Ovary (tissue), 7 donors: ENCODE measurements at regions not wholly inside any gene's neighbourhood (a gene's known extent, or its start where the extent isn't known, plus 50 kb on each side); places are given as distances from the start of the nearest gene placed in this dataset.

Source experiments
- DNase-seq, 5 donors: peaks; one replicate each; pipeline ENCODE4 v3.0.0-alpha.2; 2019 to 2020
- H3K27ac ChIP-seq, 2 donors: fragments of 200-600 bp; one replicate each; pipeline versions ENCODE4 v1.5.1 to v1.8.0; 2019 to 2022
- H3K27me3 ChIP-seq: fragments of 200-600 bp; one replicate; pipeline ENCODE4 v1.8.0; 2022
- H3K36me3 ChIP-seq: fragments of 200-600 bp; sonication (generic); one replicate; pipeline ENCODE4 v1.5.1; 2019
- H3K4me1 ChIP-seq: one replicate; pipeline ENCODE4 v1.8.1; 2013; ENCODE audit warnings: mild to moderate bottlenecking, moderate library complexity; ENCODE audit not compliant: insufficient read depth
- H3K4me3 ChIP-seq: fragments of 200-600 bp; sonication (generic); one replicate; pipeline ENCODE4 v1.5.1; 2017
- H3K9me3 ChIP-seq, 2 donors: fragments of 200-600 bp in 1 of 2; sonication (generic) in 1 of 2; one replicate each; pipeline versions ENCODE4 v1.5.1 to v1.8.1; 2013 to 2019; ENCODE audit warnings: mild to moderate bottlenecking in 1 of 2, moderate library complexity in 1 of 2
- EP300 ChIP-seq: sonication (generic); formaldehyde crosslinking; IDR thresholded peaks from one replicate; pipeline ENCODE4 v1.6.1; 2017; ENCODE audit warnings: antibody characterized with exemption
- POLR2A ChIP-seq: fragments of 450-650 bp; IDR thresholded peaks from one replicate; pipeline ENCODE4 v1.6.1; 2017; ENCODE audit warnings: antibody characterized with exemption, mild to moderate bottlenecking, moderate library complexity
- WGBS, 3 donors: extraction: QIAGEN DNeasy Blood & Tissue Kit in 1 of 3; methylation state at CpG; one replicate each; pipeline versions ENCODE4 v1.1.5 to v1.1.7; 2013 to 2017; 5-methylcytosine and 5-hydroxymethylcytosine counted together
- intact Hi-C, 4 donors: fragments of 100-400 bp; cut with DNase I; formaldehyde crosslinking; loops; one replicate each; pipeline versions ENCODE4 v1.11.0 to v1.15.1; 2022 to 2023
- TF ChIP-seq, protein P1 (sequence below), 3 donors: fragments of 450-650 bp in 2 of 3; fragments of 200-600 bp in 1 of 3; IDR thresholded peaks; one replicate each; pipeline versions ENCODE4 v1.5.1 to v1.8.0; 2016 to 2022; ENCODE audit warnings: antibody characterized with exemption in 3 of 3, mild to moderate bottlenecking in 1 of 3
- donor health status: DM: no; HTN: no; CAD: no; lungs with moderate emphysema.
- donor health status: DM: no; HTN: no; CAD: no.
- donor health status: Bipolar disorder and iron deficiency.
- donor health status: DM: no; HTN: no; CAD: no.
- donor health status: DM: yes; HTN: yes; CAD: no.

DNA sequence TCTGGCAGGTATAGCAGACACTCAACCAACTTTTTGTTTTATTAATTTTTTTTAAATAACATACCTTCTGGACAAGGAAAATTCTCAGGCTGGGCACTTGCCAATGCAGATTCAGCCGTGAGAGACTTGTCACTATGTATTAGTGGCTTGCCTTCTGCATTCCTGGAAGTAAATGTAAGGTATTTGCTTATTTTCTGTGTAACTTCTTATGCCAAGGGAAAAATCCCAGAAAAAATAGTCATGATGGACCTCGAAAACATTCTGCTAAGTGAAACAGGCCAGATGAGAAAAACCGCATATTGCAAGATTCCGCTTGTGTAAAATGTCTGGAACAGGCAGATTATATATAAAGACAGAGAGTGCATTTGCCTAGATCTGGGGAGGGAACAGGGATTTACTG is 260.3 kb upstream of the DAPK1 start:
- Histone ChIP-seq H3K27ac (no peak overlapping the region), H3K36me3 (no peaks in the 10 kb centered on the region), H3K9me3 (no peaks in the 10 kb centered on the region), H3K4me3 (no peak overlapping the region), H3K4me1 (no peaks in the 10 kb centered on the region), H3K27me3 (no peaks in the 10 kb centered on the region)
- intact Hi-C loops: no loop called here
- no peak for DNase-seq
- TF ChIP-seq EP300 (no peak), POLR2A (no peak)
- TF ChIP-seq, protein P1, sequence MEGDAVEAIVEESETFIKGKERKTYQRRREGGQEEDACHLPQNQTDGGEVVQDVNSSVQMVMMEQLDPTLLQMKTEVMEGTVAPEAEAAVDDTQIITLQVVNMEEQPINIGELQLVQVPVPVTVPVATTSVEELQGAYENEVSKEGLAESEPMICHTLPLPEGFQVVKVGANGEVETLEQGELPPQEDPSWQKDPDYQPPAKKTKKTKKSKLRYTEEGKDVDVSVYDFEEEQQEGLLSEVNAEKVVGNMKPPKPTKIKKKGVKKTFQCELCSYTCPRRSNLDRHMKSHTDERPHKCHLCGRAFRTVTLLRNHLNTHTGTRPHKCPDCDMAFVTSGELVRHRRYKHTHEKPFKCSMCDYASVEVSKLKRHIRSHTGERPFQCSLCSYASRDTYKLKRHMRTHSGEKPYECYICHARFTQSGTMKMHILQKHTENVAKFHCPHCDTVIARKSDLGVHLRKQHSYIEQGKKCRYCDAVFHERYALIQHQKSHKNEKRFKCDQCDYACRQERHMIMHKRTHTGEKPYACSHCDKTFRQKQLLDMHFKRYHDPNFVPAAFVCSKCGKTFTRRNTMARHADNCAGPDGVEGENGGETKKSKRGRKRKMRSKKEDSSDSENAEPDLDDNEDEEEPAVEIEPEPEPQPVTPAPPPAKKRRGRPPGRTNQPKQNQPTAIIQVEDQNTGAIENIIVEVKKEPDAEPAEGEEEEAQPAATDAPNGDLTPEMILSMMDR (IDR thresholded peaks at IDR 0.05): no peak
- 83 to 88% (median 85%) methylated on average over 4 of the region's 4 CpGs for WGBS, 3 donors

DNA sequence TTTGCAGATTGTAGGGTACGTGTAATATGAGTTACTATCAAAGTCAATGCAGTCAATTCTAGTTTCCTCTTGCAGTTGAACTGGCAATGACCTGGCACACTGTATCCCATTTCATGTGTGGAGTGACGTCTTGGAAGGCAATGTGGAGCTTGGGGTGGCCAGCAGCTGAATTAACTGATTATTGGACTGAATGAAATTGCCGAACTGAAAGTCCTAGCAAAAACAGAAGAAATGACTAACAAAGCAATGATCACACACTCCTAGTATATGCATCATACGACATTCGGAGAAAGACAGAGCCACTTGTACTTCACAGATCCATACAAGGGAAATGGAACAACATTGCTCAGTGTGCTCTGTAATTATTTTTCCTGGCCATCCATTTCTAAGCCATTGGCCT is 259.1 kb upstream of the DAPK1 start:
- Histone ChIP-seq H3K4me3 (no peak overlapping the region), H3K36me3 (no peaks in the 10 kb centered on the region), H3K27ac (no peak overlapping the region), H3K27me3 (no peaks in the 10 kb centered on the region), H3K9me3 (no peaks in the 10 kb centered on the region), H3K4me1 (no peaks in the 10 kb centered on the region)
- WGBS, 3 donors: 65 to 78% (median 67%) methylated on average over 5 of the region's 5 CpGs
- intact Hi-C loops: no loop called here
- TF ChIP-seq POLR2A (no peak), EP300 (no peak)
- TF ChIP-seq, protein P1 (IDR thresholded peaks at IDR 0.05): no peak
- DNase-seq: no peak

DNA sequence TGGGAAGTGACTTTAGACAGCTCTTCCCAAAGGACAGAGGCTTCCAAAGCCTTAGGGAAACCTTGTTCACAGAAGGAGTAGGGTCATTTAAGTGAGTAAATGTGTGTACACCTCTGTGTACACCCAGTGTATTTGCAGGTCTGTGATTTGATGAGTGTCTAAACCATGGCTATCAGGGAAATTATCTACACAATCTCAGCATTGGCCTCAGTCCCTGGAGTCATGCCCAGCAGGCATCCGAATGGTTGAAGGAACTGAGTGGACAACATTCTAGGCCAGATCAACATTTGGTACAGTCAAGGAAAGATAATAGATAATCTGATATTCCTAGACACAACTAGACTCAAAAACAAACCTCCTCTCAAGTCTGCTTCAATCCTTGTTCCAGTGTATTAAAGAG is 258.4 kb upstream of the DAPK1 start:
- WGBS, 3 donors: 69 to 79% (median 75%) methylated on average over 1 of the region's 1 CpG
- TF ChIP-seq EP300 (no peak), POLR2A (no peak)
- TF ChIP-seq, protein P1 (IDR thresholded peaks at IDR 0.05): no peak
- no peak for DNase-seq
- Histone ChIP-seq H3K4me1 (no peaks in the 10 kb centered on the region), H3K27me3 (no peaks in the 10 kb centered on the region), H3K27ac (no peak overlapping the region), H3K36me3 (no peaks in the 10 kb centered on the region), H3K4me3 (no peak overlapping the region), H3K9me3 (no peaks in the 10 kb centered on the region)
- intact Hi-C loops: no loop called here

DNA sequence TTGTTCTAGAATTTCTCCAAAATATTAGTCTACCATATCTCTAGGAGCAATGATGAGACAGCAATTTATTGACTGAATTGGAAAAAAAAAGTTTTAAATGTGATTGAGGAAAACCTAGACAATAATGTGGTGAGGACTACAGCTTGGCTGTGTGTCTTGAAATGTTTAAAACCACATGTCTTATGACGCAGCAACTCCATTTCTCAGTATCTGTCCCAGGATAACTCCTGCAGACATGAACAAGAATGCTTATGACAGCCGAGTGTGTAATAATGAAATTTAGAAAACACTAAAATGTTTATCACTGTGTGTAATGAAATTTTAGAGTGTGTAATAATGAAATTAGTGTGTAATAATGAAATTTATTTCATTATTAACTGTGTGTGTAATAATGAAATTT is 254.1 kb upstream of the DAPK1 start:
- H3K4me1 ChIP-seq: no peaks in the 10 kb centered on the region
- no peak overlapping the region for H3K27ac ChIP-seq
- no peak overlapping the region for H3K4me3 ChIP-seq
- intact Hi-C loops: no loop called here
- H3K9me3 ChIP-seq: no peaks in the 10 kb centered on the region
- TF ChIP-seq, protein P1 (IDR thresholded peaks at IDR 0.05): no peak
- TF ChIP-seq POLR2A (no peak), EP300 (no peak)
- WGBS, 3 donors: 86 to 93% (median 93%) methylated on average over 2 of the region's 2 CpGs
- no peak for DNase-seq
- H3K36me3 ChIP-seq: no peaks in the 10 kb centered on the region
- no peaks in the 10 kb centered on the region for H3K27me3 ChIP-seq

DNA sequence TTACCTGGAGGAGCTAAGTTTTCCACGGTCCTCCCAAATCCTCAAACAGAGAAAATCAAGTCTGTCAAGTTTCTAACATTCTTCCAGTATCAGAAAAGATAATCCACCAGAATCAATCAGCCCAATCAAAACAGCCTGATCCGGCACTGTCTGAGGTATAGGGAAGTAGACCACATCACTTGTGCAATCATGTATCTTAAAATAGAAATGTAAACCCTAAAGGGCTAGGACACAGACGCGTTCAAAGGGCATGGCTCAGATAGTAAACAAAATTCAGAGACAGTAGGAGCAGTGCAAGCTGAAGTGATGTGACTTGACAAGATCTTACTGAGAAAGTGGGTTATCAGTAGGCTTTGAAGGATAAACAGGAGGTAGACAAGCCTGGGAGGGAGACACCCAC is 252.4 kb upstream of the DAPK1 start:
- H3K4me1 ChIP-seq: no peaks in the 10 kb centered on the region
- WGBS, 3 donors: 82 to 92% (median 90%) methylated on average over 4 of the region's 4 CpGs
- no peak for DNase-seq
- H3K27ac ChIP-seq: no peak overlapping the region
- no peak for TF ChIP-seq POLR2A
- TF ChIP-seq, protein P1 (IDR thresholded peaks at IDR 0.05): no peak
- no peak for TF ChIP-seq EP300
- H3K36me3 ChIP-seq: no peaks in the 10 kb centered on the region
- no peaks in the 10 kb centered on the region for H3K27me3 ChIP-seq
- no peak overlapping the region for H3K4me3 ChIP-seq
- H3K9me3 ChIP-seq: no peaks in the 10 kb centered on the region
- intact Hi-C loops: no loop called here
